ENCODE measurements at regions not wholly inside any gene's neighbourhood (a gene's known extent, or its start where the extent isn't known, plus 50 kb on each side); places are given as distances from the start of the nearest gene placed in this dataset.

- no peak for DNase-seq
These were observed 502.2 kb upstream of the NRXN1 start for GRCh38 chr2:51534166-51534565.

GRCh38 chr2:51528156-51528555 lies 496.2 kb upstream of the NRXN1 start:
- no peak for DNase-seq

- DNase-seq, result no peak
These were observed 494.8 kb upstream of the NRXN1 start for GRCh38 chr2:51526766-51527165.

DNA sequence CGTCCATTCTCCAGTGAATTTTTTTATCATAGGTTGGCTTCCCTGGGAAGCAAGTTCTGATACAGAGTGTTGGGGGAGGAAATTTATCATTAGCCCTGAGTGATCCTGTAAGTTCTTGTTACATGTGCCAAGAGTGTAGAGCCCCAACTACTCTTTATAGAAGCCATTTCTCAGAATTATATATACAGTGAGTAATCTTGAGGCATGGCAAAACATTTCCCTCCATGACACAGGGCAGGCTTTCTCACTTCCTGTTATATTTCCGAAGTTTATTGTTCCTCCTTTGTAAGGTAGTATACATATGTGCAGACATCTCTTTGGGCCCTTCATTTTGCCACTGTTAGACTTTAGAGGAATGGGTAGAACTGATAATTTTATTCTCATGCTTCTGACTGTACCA lies 484.7 kb upstream of the NRXN1 start:
- no peak for DNase-seq

DNA sequence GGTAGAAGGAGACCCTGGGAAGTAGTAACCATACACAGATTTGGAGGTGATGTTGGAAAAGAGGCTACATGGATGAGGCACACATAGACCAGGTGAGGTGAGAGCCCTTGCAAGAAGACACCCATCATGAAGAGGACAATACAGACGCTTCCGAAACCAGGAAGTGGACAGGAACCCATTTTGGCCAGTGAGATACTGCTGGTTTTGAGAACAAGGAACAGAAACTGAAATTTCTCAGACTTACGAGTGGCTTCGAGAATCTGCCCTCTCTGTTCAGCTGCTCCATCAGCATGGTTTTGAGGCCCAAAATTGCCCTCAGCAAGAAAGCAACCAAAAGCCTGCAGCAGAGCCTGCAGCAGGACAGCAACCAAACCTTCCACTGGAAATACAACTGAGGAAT lies 479.1 kb upstream of the NRXN1 start:
- DNase-seq, result no peak

GRCh38 chr2:51510303-51510702 lies 478.4 kb upstream of the NRXN1 start:
- DNase-seq, result no peak

DNA sequence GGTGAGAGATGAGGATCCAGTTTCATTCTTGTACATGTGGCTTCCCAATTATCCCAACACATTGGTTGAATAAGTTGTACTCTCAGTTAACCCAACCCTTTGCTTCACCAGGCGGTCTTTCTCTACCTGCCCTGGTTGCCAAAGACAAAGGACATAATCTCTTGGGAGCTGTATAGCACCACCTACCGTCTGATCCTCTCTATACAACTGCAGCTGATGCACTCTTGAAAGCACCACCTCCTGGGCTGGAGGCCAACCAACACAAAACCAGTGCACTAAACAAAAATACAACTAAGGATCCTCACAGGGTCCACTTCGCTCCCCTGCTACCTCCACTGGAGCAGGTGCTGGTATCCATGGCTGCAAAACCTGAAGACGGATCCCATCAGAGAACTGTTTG lies 473.6 kb upstream of the NRXN1 start:
- no peak for DNase-seq

- no peak for DNase-seq
These were observed 458.8 kb upstream of the NRXN1 start for GRCh38 chr2:51490576-51491234.

- DNase-seq, result no peak
These were observed 452.7 kb upstream of the NRXN1 start for GRCh38 chr2:51484605-51485004.

DNA sequence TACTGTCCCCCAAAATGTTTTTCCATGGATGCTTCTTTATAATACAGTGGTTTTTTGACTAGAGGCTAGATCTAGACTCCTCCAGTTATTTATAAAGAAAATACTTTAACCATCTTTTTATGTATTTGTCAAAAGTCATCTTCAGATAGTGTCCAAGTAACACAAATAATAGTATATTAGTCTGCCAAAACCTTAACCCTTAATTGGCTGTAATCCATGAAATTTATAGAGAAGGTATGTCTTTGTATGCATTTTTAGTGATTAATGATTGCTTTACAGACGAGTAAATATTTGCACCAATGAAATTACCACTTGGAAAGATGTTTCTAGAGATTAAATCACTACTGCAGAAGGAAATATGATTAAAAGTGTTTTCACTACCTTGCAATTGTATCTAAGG lies 451.8 kb upstream of the NRXN1 start:
- no peak for DNase-seq

GRCh38 chr2:51472783-51473182 lies 440.9 kb upstream of the NRXN1 start:
- DNase-seq, result no peak

DNA sequence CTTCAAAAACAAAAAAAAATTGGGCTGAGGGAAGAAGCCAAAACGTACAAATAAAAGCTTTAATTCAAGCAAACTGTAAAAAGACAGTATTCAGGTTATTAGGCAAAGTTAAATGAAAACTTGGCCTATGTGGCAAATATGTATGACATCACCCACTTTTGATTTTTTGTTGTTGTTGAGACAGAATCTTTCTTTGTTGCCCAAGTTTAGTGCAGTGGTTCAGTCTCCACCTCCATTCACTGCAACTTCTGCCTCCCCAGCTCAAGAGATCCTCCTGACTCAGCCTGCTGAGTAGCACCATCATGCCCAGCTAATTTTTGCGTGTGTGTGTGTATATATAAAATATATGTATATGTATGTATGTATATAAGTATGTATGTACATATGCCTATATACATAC lies 440.4 kb upstream of the NRXN1 start:
- DNase-seq, result no peak

DNA sequence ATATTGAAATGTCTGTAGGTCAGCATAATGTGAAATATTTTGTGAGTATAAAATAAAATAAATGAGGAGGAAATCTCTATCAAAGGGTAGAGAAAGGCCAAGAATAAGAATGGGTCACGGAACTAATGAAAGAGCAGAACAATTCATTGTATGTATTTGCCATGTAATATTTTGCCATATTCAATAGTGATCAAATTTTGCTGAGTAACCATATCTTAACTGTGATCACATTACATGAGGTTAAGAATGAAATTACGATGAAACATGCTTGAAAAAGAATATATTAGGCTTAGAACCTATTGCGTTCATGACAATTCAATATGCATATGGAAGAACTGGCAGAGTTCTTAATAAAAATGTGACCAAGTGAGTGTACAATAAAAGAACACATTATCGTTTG lies 437.2 kb upstream of the NRXN1 start:
- no peak for DNase-seq

DNA sequence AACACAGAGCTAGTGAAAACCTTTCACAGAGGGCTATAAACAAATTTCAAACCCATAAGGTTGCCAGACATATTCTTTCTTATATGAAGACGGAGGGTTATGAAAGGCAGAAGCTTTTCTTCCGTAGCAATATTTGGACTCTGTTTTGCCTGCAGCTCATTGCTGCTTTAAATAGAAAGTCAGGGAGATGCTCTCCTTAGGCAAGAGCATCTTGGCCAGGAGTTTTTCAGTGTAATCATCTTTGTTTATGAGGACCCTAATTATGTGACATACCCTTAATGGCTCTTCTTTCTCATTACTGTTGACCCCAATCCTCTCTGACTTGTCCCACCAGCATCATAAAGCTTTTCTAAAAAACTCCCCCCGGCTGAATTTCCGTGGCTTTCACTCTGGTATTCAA lies 433.4 kb upstream of the NRXN1 start:
- no peak for DNase-seq

GRCh38 chr2:51454177-51454576 lies 422.2 kb upstream of the NRXN1 start:
- no peak for DNase-seq

GRCh38 chr2:51448911-51449310 lies 417.0 kb upstream of the NRXN1 start:
- no peak for DNase-seq

DNA sequence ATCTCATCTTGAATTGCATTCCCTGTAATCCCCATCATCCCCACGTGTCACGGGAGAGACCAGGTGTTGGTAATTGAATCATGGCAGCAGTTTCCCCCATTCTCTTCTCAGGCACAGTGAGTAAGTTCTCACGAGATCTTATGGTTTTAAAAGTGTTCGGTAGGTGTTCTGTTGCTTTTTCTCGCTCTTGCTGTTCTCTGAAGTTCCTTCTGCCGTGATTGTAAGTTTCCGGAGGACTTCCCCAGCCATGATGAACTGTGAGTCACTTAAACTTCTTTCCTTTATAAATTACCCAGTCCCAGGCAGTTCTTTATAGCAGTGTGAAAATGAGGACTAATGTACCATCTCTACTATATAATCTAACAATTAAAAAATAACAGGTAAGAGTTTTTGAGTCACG lies 409.9 kb upstream of the NRXN1 start:
- no peak for DNase-seq

DNA sequence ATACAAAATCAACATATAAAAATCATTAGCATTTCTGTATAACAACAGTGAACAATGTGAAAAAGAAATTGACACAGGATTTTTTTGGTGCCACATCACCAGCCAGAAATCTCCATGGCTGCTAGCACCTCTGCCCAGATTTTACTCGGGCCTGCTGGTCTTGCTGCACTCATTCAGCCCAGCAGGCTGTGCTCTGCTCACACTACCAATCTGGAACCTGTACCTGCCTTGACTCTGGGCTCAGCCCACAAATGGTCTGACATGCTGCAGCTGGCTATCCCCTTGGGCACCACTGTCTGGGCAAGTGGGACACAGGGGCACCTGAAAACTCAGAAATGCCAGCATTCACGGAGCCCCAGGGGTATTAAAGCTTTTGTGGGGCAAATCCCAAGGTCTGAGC lies 392.5 kb upstream of the NRXN1 start:
- no peak for DNase-seq

DNA sequence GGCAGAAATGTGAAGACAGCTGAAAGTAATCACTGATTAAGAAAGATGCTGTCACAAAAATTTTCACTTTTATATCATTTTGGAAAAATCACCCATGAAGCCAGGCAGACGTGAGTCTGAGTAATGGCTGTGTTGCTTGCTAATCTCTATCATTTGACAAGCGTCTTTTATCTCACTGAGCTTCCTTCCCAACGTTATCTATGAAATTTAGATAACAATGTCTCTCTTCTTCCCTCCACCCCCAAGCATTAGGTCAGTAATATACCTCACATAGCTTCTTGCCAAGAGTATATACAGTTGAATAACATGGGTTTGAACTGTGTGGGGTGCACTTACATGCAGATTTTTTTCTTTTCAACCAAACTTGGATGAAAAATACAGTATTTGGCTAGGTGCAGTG lies 388.6 kb upstream of the NRXN1 start:
- no peak for DNase-seq

DNA sequence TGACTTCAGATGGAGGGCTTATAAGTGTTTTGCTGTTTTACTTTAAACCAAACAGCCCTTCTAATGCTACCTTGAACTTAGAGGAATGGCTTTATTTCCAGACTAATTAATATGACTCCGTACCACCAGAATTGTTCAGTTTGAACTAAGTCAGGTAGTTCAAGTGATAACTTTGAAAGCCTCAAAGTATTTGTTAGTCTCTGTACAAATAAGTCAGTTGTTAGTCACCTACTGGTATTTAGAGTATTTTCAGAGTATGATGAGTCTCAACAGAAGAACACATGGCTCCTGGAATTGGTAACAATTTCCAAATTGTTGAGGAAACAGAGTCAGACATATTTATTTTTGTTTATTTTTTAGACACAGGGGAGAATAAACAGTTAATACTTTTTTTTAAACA lies 381.8 kb upstream of the NRXN1 start:
- DNase-seq, result no peak

GRCh38 chr2:51410331-51410730 lies 378.4 kb upstream of the NRXN1 start:
- no peak for DNase-seq

DNA sequence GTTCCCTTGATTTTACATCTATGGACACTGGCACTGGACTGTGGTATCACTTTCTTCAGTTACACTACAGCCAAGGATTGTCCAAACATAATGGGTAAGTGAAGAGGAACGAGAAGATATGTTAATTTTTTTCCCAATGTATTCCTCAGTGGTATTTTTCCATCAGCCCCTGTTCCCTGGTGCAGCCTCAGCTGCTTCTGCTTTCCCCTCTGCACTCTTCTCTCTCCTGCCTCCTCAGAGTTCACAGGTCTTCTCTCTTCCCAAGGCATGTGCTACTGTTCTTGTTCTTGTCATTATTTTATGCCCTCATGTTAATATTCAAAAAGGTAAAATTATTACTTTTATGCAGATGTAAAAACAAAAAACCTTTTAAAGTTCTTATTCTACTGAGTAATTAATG lies 378.0 kb upstream of the NRXN1 start:
- no peak for DNase-seq

GRCh38 chr2:51404226-51404625 lies 372.3 kb upstream of the NRXN1 start:
- no peak for DNase-seq

- DNase-seq, result no peak
These were observed 369.6 kb upstream of the NRXN1 start for GRCh38 chr2:51401546-51401945.

DNA sequence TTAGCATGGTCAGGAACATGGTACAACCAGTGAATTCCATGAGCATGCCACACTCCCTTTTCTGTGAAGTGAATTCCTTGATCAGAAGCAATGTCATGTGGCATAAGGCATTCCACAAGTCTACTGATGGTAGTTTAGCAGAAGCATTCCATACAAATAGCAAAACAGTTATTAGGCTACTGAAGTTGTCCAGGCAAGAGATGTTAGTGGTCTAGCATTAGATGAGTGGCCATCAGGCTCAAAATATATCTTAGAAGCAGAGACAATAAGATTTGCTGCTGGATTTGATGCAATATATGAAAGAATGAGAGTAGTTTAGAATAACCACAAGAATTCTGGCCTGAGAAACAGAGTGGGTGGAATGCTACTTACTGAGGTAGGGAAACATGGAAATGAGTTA lies 355.3 kb upstream of the NRXN1 start:
- no peak for DNase-seq

DNA sequence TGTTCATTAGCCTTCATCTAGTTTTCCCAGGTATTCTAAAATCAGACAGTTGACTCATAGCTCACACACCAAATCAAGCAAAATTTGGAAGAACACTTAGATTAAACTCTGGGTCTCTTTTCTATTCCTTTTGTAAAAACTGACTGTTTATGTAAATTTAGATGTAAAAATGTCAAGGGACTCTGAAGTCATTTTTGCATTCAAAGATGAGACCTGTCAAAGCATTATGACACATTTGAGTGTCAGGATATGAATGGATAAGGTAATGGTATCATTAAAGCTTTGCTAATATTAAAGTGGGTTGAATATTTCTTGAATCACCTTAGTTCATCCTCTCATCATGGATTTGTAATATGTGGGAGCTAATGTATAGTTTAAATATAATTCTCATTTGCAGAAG lies 348.1 kb upstream of the NRXN1 start:
- DNase-seq, result no peak

Data from NK-92 treated with Interleukin-12 subunit alpha and Interleukin-12 subunit beta, amount 100 ng/mL, for 24 hours (cell line).